ENCODE measurements at regions not wholly inside any gene's neighbourhood (a gene's known extent, or its start where the extent isn't known, plus 50 kb on each side); places are given as distances from the start of the nearest gene placed in this dataset.

DNA sequence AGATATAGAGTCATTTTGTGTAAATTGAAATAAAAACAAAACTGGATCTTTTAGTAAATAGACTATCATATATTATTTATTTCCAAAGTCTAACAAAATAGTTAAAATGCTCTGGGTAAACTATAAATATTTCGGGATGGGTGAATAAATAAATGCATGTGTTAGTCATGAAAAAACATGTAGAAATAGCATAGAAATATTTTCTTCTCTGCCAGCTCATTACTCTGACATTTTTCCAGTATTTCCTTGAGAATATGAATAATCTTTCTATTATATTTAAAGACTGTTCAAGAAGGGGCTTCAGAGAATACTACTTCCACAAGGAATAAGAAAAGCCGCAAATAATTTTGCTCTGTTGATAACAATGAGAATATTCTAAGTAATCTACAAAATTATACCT is 880.4 kb downstream of the TRIB2 start:
- WGBS, 2 donors, result 83 to 85% methylated on average over 2 of the region's 2 CpGs
- ATAC-seq (no peak), DNase-seq (no peak)
- TF ChIP-seq POLR2A (IDR thresholded peaks at IDR 0.05), result no peak
- TF ChIP-seq, protein P1, sequence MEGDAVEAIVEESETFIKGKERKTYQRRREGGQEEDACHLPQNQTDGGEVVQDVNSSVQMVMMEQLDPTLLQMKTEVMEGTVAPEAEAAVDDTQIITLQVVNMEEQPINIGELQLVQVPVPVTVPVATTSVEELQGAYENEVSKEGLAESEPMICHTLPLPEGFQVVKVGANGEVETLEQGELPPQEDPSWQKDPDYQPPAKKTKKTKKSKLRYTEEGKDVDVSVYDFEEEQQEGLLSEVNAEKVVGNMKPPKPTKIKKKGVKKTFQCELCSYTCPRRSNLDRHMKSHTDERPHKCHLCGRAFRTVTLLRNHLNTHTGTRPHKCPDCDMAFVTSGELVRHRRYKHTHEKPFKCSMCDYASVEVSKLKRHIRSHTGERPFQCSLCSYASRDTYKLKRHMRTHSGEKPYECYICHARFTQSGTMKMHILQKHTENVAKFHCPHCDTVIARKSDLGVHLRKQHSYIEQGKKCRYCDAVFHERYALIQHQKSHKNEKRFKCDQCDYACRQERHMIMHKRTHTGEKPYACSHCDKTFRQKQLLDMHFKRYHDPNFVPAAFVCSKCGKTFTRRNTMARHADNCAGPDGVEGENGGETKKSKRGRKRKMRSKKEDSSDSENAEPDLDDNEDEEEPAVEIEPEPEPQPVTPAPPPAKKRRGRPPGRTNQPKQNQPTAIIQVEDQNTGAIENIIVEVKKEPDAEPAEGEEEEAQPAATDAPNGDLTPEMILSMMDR (IDR thresholded peaks at IDR 0.05), result no peak
- H3K27ac ChIP-seq, result no peak overlapping the region
- H3K4me1 ChIP-seq, result no peaks in the 10 kb centered on the region
- H3K9me3 ChIP-seq, result no peaks in the 10 kb centered on the region
- no peaks in the 10 kb centered on the region for H3K36me3 ChIP-seq (replicated peaks in 1 of 2; ENCODE audit: insufficient read depth in 1 of 2, low read depth in 2 of 2)
- intact Hi-C loops (cut with DNase I), result no loop called here
- H3K27me3 ChIP-seq, result no peaks in the 10 kb centered on the region
- H3K4me3 ChIP-seq, result no peak overlapping the region

DNA sequence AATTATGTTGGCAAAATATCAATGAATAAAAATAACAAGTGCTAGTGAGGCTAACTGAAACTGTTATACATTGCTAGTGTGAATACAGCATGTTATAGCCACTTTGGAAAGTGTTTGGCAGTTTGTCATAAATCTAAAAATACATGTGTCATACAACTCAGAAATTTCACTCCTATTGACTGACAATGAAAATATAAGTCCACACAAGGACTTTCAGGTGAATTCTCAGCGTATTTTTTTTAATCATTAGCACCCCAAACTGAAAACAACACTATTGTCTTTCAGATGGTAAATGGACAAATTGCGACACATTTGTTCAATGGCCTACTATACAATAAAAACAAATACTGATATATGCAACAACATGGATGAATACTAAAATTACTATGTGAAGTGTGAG is 884.8 kb downstream of the TRIB2 start:
- intact Hi-C loops (cut with DNase I), result no loop called here
- Histone ChIP-seq H3K36me3 (replicated peaks in 1 of 2; ENCODE audit: insufficient read depth in 1 of 2, low read depth in 2 of 2) (no peaks in the 10 kb centered on the region), H3K27me3 (no peaks in the 10 kb centered on the region), H3K4me1 (no peaks in the 10 kb centered on the region), H3K27ac (no peak overlapping the region), H3K4me3 (no peak overlapping the region), H3K9me3 (no peaks in the 10 kb centered on the region)
- WGBS, 2 donors, result 85 to 86% methylated on average over 2 of the region's 2 CpGs
- ATAC-seq (no peak), DNase-seq (no peak)
- TF ChIP-seq, protein P1 (IDR thresholded peaks at IDR 0.05), result no peak
- no peak for TF ChIP-seq POLR2A (IDR thresholded peaks at IDR 0.05)

DNA sequence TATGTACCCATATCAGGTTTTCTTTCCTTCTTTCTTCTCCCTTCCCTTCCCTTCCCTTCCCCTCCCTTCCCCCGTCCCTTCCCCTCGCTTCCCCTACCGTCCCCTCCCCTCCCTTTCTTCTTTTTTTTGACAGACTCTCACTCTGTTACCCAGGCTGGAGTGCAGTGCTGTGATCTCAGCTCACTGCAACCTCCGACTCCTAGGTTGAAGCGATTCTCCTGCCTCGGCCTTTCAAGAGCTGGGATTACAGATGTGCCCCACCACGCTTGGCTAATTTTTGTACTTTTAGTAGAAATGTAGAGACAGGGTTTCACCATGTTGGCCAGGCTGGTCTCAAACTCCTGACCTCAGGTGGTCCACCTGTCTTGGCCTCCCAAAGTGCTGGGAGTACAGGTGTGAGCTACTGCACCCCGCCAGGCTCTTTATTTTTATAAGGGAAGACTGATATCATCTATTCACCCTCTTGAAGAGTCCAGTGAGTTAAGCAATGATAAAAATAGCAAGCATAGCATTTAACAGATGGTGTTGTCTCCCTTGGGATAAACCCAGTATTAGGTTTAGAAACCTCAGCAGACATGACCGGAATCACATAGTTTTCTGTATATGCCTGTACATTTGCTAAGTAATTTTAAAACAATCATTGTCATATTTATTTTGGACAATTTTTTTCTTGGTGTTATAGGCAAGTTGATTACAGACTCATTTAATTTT is 888.4 kb downstream of the TRIB2 start:
- intact Hi-C loops (cut with DNase I), result no loop called here
- no peak overlapping the region for H3K27ac ChIP-seq
- no peak for ATAC-seq
- no peaks in the 10 kb centered on the region for H3K4me1 ChIP-seq
- 80 to 88% methylated on average over 8 to 9 of the region's 9 CpGs for WGBS, 2 donors
- no peaks in the 10 kb centered on the region for H3K27me3 ChIP-seq
- TF ChIP-seq, protein P1 (IDR thresholded peaks at IDR 0.05), result no peak
- TF ChIP-seq POLR2A (IDR thresholded peaks at IDR 0.05), result no peak
- no peaks in the 10 kb centered on the region for H3K9me3 ChIP-seq
- no peak for DNase-seq
- H3K4me3 ChIP-seq, result no peak overlapping the region
- H3K36me3 ChIP-seq (replicated peaks in 1 of 2; ENCODE audit: insufficient read depth in 1 of 2, low read depth in 2 of 2), result no peaks in the 10 kb centered on the region

DNA sequence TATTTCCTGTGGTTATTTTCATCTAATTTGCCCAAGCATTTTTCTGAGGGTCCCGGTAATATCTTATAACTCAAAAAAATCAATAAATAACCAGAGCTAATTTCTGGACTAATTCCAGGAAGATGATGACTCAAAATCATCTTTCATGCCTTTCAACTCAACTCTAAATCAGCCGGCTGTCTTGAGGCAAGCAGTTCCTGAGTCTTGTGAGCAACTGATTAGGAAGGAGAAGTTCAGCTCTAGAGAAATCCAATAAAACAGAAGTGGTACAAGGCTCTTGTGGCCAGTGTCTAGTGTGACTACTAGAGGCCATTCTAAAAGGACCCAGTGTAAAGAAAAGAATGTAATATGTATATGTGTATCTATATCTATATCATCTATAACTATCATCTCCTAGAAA is 890.4 kb downstream of the TRIB2 start:
- ATAC-seq (no peak), DNase-seq (no peak)
- H3K27ac ChIP-seq, result no peak overlapping the region
- TF ChIP-seq POLR2A (IDR thresholded peaks at IDR 0.05), result no peak
- TF ChIP-seq, protein P1 (IDR thresholded peaks at IDR 0.05), result no peak
- H3K27me3 ChIP-seq, result no peaks in the 10 kb centered on the region
- no peaks in the 10 kb centered on the region for H3K9me3 ChIP-seq
- no peaks in the 10 kb centered on the region for H3K36me3 ChIP-seq (replicated peaks in 1 of 2; ENCODE audit: insufficient read depth in 1 of 2, low read depth in 2 of 2)
- WGBS, 2 donors, result 60 to 65% methylated on average over 2 of the region's 2 CpGs
- intact Hi-C loops (cut with DNase I), result no loop called here
- no peaks in the 10 kb centered on the region for H3K4me1 ChIP-seq
- no peak overlapping the region for H3K4me3 ChIP-seq

DNA sequence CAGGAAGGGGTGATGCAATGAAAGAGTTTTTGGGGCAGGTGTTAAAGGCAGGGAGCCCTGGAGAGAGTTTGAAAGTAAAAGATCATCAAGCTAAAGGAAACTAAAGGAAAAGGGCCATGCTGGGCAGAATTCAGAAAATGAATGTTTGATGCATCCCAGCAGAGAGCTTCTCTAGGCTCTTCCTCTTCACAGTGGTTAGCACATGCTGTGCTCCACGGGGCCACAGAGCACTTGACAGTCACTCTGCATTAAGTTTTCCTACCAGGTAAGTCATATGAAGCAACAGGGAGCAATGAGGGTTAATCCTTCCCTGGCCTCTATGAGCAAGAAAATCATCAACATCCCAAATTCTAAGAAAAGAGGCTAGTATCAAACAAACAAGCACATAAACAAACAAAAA is 895.2 kb downstream of the TRIB2 start:
- Histone ChIP-seq H3K4me1 (no peaks in the 10 kb centered on the region), H3K4me3 (no peak overlapping the region), H3K27ac (no peak overlapping the region), H3K9me3 (no peaks in the 10 kb centered on the region), H3K36me3 (replicated peaks in 1 of 2; ENCODE audit: insufficient read depth in 1 of 2, low read depth in 2 of 2) (no peaks in the 10 kb centered on the region), H3K27me3 (no peaks in the 10 kb centered on the region)
- no peak for DNase-seq
- no peak for ATAC-seq
- intact Hi-C loops (cut with DNase I), result no loop called here
- no peak for TF ChIP-seq POLR2A (IDR thresholded peaks at IDR 0.05)
- TF ChIP-seq, protein P1 (IDR thresholded peaks at IDR 0.05), result no peak
- 4 to 25% methylated on average over 1 of the region's 1 CpG for WGBS, 2 donors

All from body of pancreas (tissue), 4 donors.